GF-D8 (cell line): ENCODE measurements at regions not wholly inside any gene's neighbourhood (a gene's known extent, or its start where the extent isn't known, plus 50 kb on each side); places are given as distances from the start of the nearest gene placed in this dataset.

ENCODE experiments used
- DNase-seq: peaks from one replicate; lab custom pipeline; 2025; lab: John Stamatoyannopoulos, UW

GRCh38 chr1:55980582-55980981 lies 598.8 kb downstream of the PLPP3 start:
- no peak for DNase-seq

GRCh38 chr1:55974714-55975441 lies 604.5 kb downstream of the PLPP3 start:
- no peak for DNase-seq

- no peak for DNase-seq
These were observed 608.7 kb downstream of the PLPP3 start for GRCh38 chr1:55970526-55971110.

GRCh38 chr1:55969322-55969721 lies 610.0 kb downstream of the PLPP3 start:
- DNase-seq: no peak

- DNase-seq: no peak
These were observed 610.7 kb downstream of the PLPP3 start for GRCh38 chr1:55968661-55969060.

GRCh38 chr1:55965981-55966461 lies 613.3 kb downstream of the PLPP3 start:
- DNase-seq: no peak

GRCh38 chr1:55962472-55962871 lies 616.9 kb downstream of the PLPP3 start:
- no peak for DNase-seq

- no peak for DNase-seq
These were observed 620.2 kb downstream of the PLPP3 start for GRCh38 chr1:55959136-55959548.

GRCh38 chr1:55958498-55958897 lies 620.9 kb downstream of the PLPP3 start:
- DNase-seq: no peak

GRCh38 chr1:55957276-55957675 lies 622.1 kb downstream of the PLPP3 start:
- no peak for DNase-seq

GRCh38 chr1:55955016-55955621 lies 624.2 kb downstream of the PLPP3 start:
- DNase-seq: no peak

GRCh38 chr1:55951291-55951690 lies 628.1 kb downstream of the PLPP3 start:
- DNase-seq: no peak

- no peak for DNase-seq
These were observed 631.9 kb downstream of the PLPP3 start for GRCh38 chr1:55947446-55947845.

GRCh38 chr1:55943721-55944435 lies 635.5 kb downstream of the PLPP3 start:
- DNase-seq: no peak

GRCh38 chr1:55943012-55943411 lies 636.4 kb downstream of the PLPP3 start:
- DNase-seq: no peak

- DNase-seq: no peak
These were observed 639.5 kb downstream of the PLPP3 start for GRCh38 chr1:55939866-55940265.

- no peak for DNase-seq
These were observed 640.5 kb downstream of the PLPP3 start for GRCh38 chr1:55938861-55939260.

- DNase-seq: no peak
These were observed 641.0 kb downstream of the PLPP3 start for GRCh38 chr1:55938376-55938850.

GRCh38 chr1:55937840-55938375 lies 641.5 kb downstream of the PLPP3 start:
- no peak for DNase-seq

- DNase-seq: no peak
These were observed 644.1 kb downstream of the PLPP3 start for GRCh38 chr1:55935236-55935635.

- no peak for DNase-seq
These were observed 647.0 kb downstream of the PLPP3 start for GRCh38 chr1:55932402-55932801.
